NT2/D1 (cell line): ENCODE measurements at regions not wholly inside any gene's neighbourhood (a gene's known extent, or its start where the extent isn't known, plus 50 kb on each side); places are given as distances from the start of the nearest gene placed in this dataset.

Source experiments
- SUZ12 ChIP-seq: IDR thresholded peaks from 2 replicates; pipeline ENCODE4 v1.6.1; 2011; ENCODE audit not compliant: insufficient read length, insufficient read depth; ENCODE audit errors: extremely low read depth
- YY1 ChIP-seq: IDR thresholded peaks from 2 replicates; pipeline ENCODE4 v1.6.1; 2011; ENCODE audit not compliant: insufficient read length, insufficient read depth

GRCh38 chrX:8887004-8887403 lies 85.8 kb upstream of the FAM9A start:
- TF ChIP-seq YY1: no peak
- no peak for TF ChIP-seq SUZ12
